Iris pigment epithelial cell (primary cell): ENCODE measurements at regions not wholly inside any gene's neighbourhood (a gene's known extent, or its start where the extent isn't known, plus 50 kb on each side); places are given as distances from the start of the nearest gene placed in this dataset.

Experiments used
- DNase-seq: peaks from one replicate; pipeline ENCODE4 v3.0.0-alpha.2; 2011; ENCODE audit warnings: low read depth

- DNase-seq = no peak
Observed at GRCh38 chr4:32042486-32043247, 1322.5 kb downstream of the PCDH7 start.

GRCh38 chr4:32043248-32043633 is 1323.1 kb downstream of the PCDH7 start:
- DNase-seq = no peak

GRCh38 chr4:32061916-32062315 is 1341.7 kb downstream of the PCDH7 start:
- no peak for DNase-seq

- no peak for DNase-seq
Observed at GRCh38 chr4:32073542-32073941, 1353.4 kb downstream of the PCDH7 start.

GRCh38 chr4:32087211-32087610 is 1367.0 kb downstream of the PCDH7 start:
- DNase-seq = no peak

- DNase-seq = no peak
Observed at GRCh38 chr4:32094987-32095386, 1374.8 kb downstream of the PCDH7 start.

- no peak for DNase-seq
Observed at GRCh38 chr4:32102896-32103295, 1382.7 kb downstream of the PCDH7 start.

GRCh38 chr4:32106767-32107166 is 1386.6 kb downstream of the PCDH7 start:
- no peak for DNase-seq

GRCh38 chr4:32112891-32113290 is 1392.7 kb downstream of the PCDH7 start:
- DNase-seq = no peak

GRCh38 chr4:32117693-32118092 is 1397.5 kb downstream of the PCDH7 start:
- DNase-seq = no peak

GRCh38 chr4:32119907-32120306 is 1399.7 kb downstream of the PCDH7 start:
- DNase-seq = no peak

- no peak for DNase-seq
Observed at GRCh38 chr4:32128549-32128948, 1408.4 kb downstream of the PCDH7 start.

- no peak for DNase-seq
Observed at GRCh38 chr4:32129967-32130366, 1409.8 kb downstream of the PCDH7 start.

GRCh38 chr4:32133141-32133540 is 1413.0 kb downstream of the PCDH7 start:
- peak; percentile 9 for DNase-seq

- DNase-seq = no peak
Observed at GRCh38 chr4:32133734-32134133, 1413.6 kb downstream of the PCDH7 start.

GRCh38 chr4:32135642-32136041 is 1415.5 kb downstream of the PCDH7 start:
- peak; percentile 49 for DNase-seq

GRCh38 chr4:32136081-32136787 is 1416.1 kb downstream of the PCDH7 start:
- no peak for DNase-seq

- DNase-seq = peak; percentile 80
Observed at GRCh38 chr4:32140636-32141035, 1420.5 kb downstream of the PCDH7 start.

GRCh38 chr4:32142075-32142474 is 1421.9 kb downstream of the PCDH7 start:
- DNase-seq = no peak

- no peak for DNase-seq
Observed at GRCh38 chr4:32145987-32146386, 1425.8 kb downstream of the PCDH7 start.

GRCh38 chr4:32147446-32148085 is 1427.4 kb downstream of the PCDH7 start:
- no peak for DNase-seq

GRCh38 chr4:32148111-32148666 is 1428.0 kb downstream of the PCDH7 start:
- peak; percentile 5 for DNase-seq

GRCh38 chr4:32158961-32159360 is 1438.8 kb downstream of the PCDH7 start:
- DNase-seq = no peak
